CD14-positive monocyte (primary cell): ENCODE measurements at regions not wholly inside any gene's neighbourhood (a gene's known extent, or its start where the extent isn't known, plus 50 kb on each side); places are given as distances from the start of the nearest gene placed in this dataset.

Experiments
- DNase-seq, 3 donors: peaks; one replicate each; pipeline ENCODE4 v3.0.0-alpha.2; 2011 to 2022
- H2AFZ ChIP-seq: 2 replicates; pipeline ENCODE4 v1.6.0; 2012; ENCODE audit warnings: mild to moderate bottlenecking, low read depth, low read length, inconsistent platforms; ENCODE audit not compliant: insufficient read depth, poor library complexity, severe bottlenecking
- H3K27ac ChIP-seq, 2 donors: 1 replicate in 1 of 2; 2 replicates in 1 of 2; pipeline ENCODE4 v1.5.1; 2012 to 2013; ENCODE audit warnings: low read length in 2 of 2, control low read depth in 1 of 2, inconsistent platforms in 1 of 2, low read depth in 1 of 2, mild to moderate bottlenecking in 1 of 2
- H3K27me3 ChIP-seq, 2 donors: one replicate each; pipeline versions ENCODE4 v1.6.0 to v1.6.1; 2011 to 2013; ENCODE audit warnings: low read length in 2 of 2; ENCODE audit not compliant: control insufficient read depth in 2 of 2, insufficient read depth in 2 of 2
- H3K36me3 ChIP-seq, 2 donors: replicated peaks in 1 of 2; 1 replicate in 1 of 2; 2 replicates in 1 of 2; pipeline versions ENCODE4 v1.5.1 to v1.6.1; 2012 to 2013; ENCODE audit warnings: low read length in 2 of 2, control low read depth in 1 of 2, inconsistent platforms in 1 of 2, mild to moderate bottlenecking in 1 of 2; ENCODE audit not compliant: insufficient read depth in 2 of 2, control insufficient read depth in 1 of 2
- H3K4me1 ChIP-seq, 2 donors: 1 replicate in 1 of 2; 2 replicates in 1 of 2; pipeline versions ENCODE4 v1.5.1 to v1.6.1; 2012 to 2013; ENCODE audit warnings: low read length in 2 of 2, control low read depth in 1 of 2, inconsistent platforms in 1 of 2, mild to moderate bottlenecking in 1 of 2, moderate library complexity in 1 of 2; ENCODE audit not compliant: insufficient read depth in 2 of 2, control insufficient read depth in 1 of 2
- H3K4me2 ChIP-seq: replicated peaks from 2 replicates; pipeline ENCODE3; 2012; ENCODE audit warnings: low read length, moderate library complexity, mild to moderate bottlenecking; ENCODE audit not compliant: poor library complexity, severe bottlenecking; ENCODE audit errors: extremely low read depth
- H3K4me3 ChIP-seq, 3 experiments: fragments of 200-600 bp in 1 of 3; sonication (generic) in 1 of 3; replicated peaks in 1 of 3; 1 replicate in 2 of 3; 2 replicates in 1 of 3; pipeline ENCODE4 v1.5.1; 2011 to 2013; ENCODE audit warnings: low read length in 3 of 3, mild to moderate bottlenecking in 3 of 3, control low read depth in 2 of 3, low read depth in 2 of 3, inconsistent platforms in 1 of 3, moderate library complexity in 1 of 3
- H3K79me2 ChIP-seq: 2 replicates; pipeline ENCODE4 v1.6.0; 2012; ENCODE audit warnings: mild to moderate bottlenecking, control low read depth, inconsistent platforms, low read length, moderate library complexity; ENCODE audit not compliant: insufficient read depth
- H3K9ac ChIP-seq: 2 replicates; pipeline ENCODE4 v1.6.0; 2017; ENCODE audit warnings: low read length, mild to moderate bottlenecking; ENCODE audit not compliant: insufficient read depth, poor library complexity, severe bottlenecking
- H3K9me3 ChIP-seq, 2 donors: replicated peaks in 1 of 2; 1 replicate in 1 of 2; 2 replicates in 1 of 2; pipeline versions ENCODE4 v1.5.1 to v1.6.1; 2012 to 2013; ENCODE audit warnings: low read length in 2 of 2, control low read depth in 1 of 2; ENCODE audit not compliant: control insufficient read depth in 1 of 2, insufficient read depth in 1 of 2
- H4K20me1 ChIP-seq: 2 replicates; pipeline ENCODE4 v1.6.0; 2012; ENCODE audit warnings: mild to moderate bottlenecking, low read length, control low read depth, moderate library complexity; ENCODE audit not compliant: insufficient read depth
- H3K27ac Mint-ChIP-seq, 7 donors: one replicate each; pipeline ENCODE4 v1.8.0; 2020; ENCODE audit warnings: mild to moderate bottlenecking in 7 of 7, mixed read lengths in 7 of 7, moderate library complexity in 6 of 7, inconsistent platforms in 2 of 7
- H3K27me3 Mint-ChIP-seq, 3 donors: one replicate each; pipeline ENCODE4 v1.8.0; 2021 to 2022; ENCODE audit warnings: low read depth in 3 of 3, mild to moderate bottlenecking in 3 of 3, mixed read lengths in 3 of 3, moderate library complexity in 3 of 3, inconsistent platforms in 1 of 3
- H3K36me3 Mint-ChIP-seq, 2 donors: one replicate each; pipeline ENCODE4 v1.8.0; 2020; ENCODE audit warnings: mixed read lengths in 2 of 2, inconsistent platforms in 1 of 2, mild to moderate bottlenecking in 1 of 2
- H3K4me1 Mint-ChIP-seq: one replicate; pipeline ENCODE4 v1.8.0; 2020; ENCODE audit warnings: mild to moderate bottlenecking, mixed read lengths
- H3K4me3 Mint-ChIP-seq, 2 donors: one replicate each; pipeline ENCODE4 v1.8.0; 2020; ENCODE audit warnings: mild to moderate bottlenecking in 2 of 2, mixed read lengths in 2 of 2, moderate library complexity in 1 of 2
- H3K9me3 Mint-ChIP-seq, 7 donors: one replicate each; pipeline ENCODE4 v1.8.0; 2020 to 2022; ENCODE audit warnings: mixed read lengths in 7 of 7, mild to moderate bottlenecking in 6 of 7, moderate library complexity in 6 of 7, inconsistent platforms in 2 of 7
- WGBS: methylation state at CpG from one replicate; pipeline ENCODE4 v1.1.5; 2013; ENCODE audit warnings: missing lambda C conversion rate; ENCODE audit not compliant: insufficient coverage; 5-methylcytosine and 5-hydroxymethylcytosine counted together
- intact Hi-C, 2 donors: fragments of 100-400 bp; cut with micrococcal nuclease; formaldehyde crosslinking; loops; one replicate each; pipeline versions ENCODE4 v1.15.0 to v1.15.1; 2023
- TF ChIP-seq, protein P1 (sequence below): fragments of 200-600 bp; IDR thresholded peaks from one replicate; pipeline ENCODE4 v1.8.0; 2022; ENCODE audit warnings: antibody characterized with exemption, mild to moderate bottlenecking

- H3K4me1 ChIP-seq, result peaks cover 8 to 14% of the 10 kb centered on the region in 2 donors
- no CpG with 5 or more reads among the region's 3 CpGs for WGBS
- H3K27me3 ChIP-seq, result no peaks in the 10 kb centered on the region
- no peak overlapping the region for H3K4me3 ChIP-seq
- DNase-seq, result no peak
- H3K4me3 Mint-ChIP-seq, result no peak overlapping the region
- H3K4me1 Mint-ChIP-seq, result peaks cover 15% of the 10 kb centered on the region
- H3K27me3 Mint-ChIP-seq, result peaks cover 0 to 2% (median 2%) of the 10 kb centered on the region in 3 donors
- TF ChIP-seq, protein P1, sequence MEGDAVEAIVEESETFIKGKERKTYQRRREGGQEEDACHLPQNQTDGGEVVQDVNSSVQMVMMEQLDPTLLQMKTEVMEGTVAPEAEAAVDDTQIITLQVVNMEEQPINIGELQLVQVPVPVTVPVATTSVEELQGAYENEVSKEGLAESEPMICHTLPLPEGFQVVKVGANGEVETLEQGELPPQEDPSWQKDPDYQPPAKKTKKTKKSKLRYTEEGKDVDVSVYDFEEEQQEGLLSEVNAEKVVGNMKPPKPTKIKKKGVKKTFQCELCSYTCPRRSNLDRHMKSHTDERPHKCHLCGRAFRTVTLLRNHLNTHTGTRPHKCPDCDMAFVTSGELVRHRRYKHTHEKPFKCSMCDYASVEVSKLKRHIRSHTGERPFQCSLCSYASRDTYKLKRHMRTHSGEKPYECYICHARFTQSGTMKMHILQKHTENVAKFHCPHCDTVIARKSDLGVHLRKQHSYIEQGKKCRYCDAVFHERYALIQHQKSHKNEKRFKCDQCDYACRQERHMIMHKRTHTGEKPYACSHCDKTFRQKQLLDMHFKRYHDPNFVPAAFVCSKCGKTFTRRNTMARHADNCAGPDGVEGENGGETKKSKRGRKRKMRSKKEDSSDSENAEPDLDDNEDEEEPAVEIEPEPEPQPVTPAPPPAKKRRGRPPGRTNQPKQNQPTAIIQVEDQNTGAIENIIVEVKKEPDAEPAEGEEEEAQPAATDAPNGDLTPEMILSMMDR, result no peak
- H3K27ac ChIP-seq, result no peak overlapping the region
- H2AFZ ChIP-seq, result no peak overlapping the region
- H3K9ac ChIP-seq, result no peak overlapping the region
- no peak overlapping the region for H3K27ac Mint-ChIP-seq
- H3K9me3 Mint-ChIP-seq, result peaks cover 0 to 4% (median 0%) of the 10 kb centered on the region in 7 donors
- no peaks in the 10 kb centered on the region for H3K9me3 ChIP-seq
- no peaks in the 10 kb centered on the region for H4K20me1 ChIP-seq
- no peak overlapping the region for H3K4me2 ChIP-seq
- H3K79me2 ChIP-seq, result no peaks in the 10 kb centered on the region
- intact Hi-C loops, result no loop called here
- no peaks in the 10 kb centered on the region for H3K36me3 ChIP-seq
- H3K36me3 Mint-ChIP-seq, result no peaks in the 10 kb centered on the region
These were observed 136.6 kb downstream of the PDGFRA start for GRCh38 chr4:54365691-54366090.

DNA sequence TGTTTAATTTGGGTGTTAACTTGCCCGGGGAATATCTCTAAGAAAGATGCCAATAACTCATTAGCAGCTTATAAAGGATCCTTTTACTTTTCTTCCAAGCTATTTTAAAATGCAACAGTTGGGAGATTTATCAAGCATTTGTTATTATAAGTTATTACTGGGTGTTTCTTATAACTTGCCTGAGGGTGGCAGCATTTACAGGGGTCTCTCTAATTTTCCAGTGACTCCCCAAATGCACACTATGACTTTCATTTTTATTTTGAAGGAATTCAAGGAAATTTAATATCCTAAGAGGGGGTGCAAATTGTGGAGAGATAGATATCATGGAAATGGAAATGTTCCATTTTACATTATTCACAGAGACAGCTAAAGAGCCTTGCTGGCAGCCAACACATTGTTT lies 138.0 kb downstream of the PDGFRA start:
- H3K4me1 Mint-ChIP-seq, result peaks cover 15% of the 10 kb centered on the region
- no peaks in the 10 kb centered on the region for H3K27me3 ChIP-seq
- peaks cover 0 to 6% (median 2%) of the 10 kb centered on the region in 7 donors for H3K9me3 Mint-ChIP-seq
- H3K4me3 ChIP-seq, result no peak overlapping the region
- TF ChIP-seq, protein P1, result no peak
- whole genome bisulfite sequencing, result no CpG with 5 or more reads among the region's 1 CpG
- no peak overlapping the region for H3K9ac ChIP-seq
- no peaks in the 10 kb centered on the region for H3K36me3 ChIP-seq
- H3K9me3 ChIP-seq, result no peaks in the 10 kb centered on the region
- H3K27me3 Mint-ChIP-seq, result peaks cover 0 to 2% (median 2%) of the 10 kb centered on the region in 3 donors
- no peaks in the 10 kb centered on the region for H3K79me2 ChIP-seq
- H3K36me3 Mint-ChIP-seq, result no peaks in the 10 kb centered on the region
- H3K4me2 ChIP-seq, result no peak overlapping the region
- no peaks in the 10 kb centered on the region for H4K20me1 ChIP-seq
- no peak overlapping the region for H3K4me3 Mint-ChIP-seq
- peaks cover 8 to 14% of the 10 kb centered on the region in 2 donors for H3K4me1 ChIP-seq
- no peak overlapping the region for H2AFZ ChIP-seq
- intact Hi-C loops, result no loop called here
- H3K27ac Mint-ChIP-seq, result no peak overlapping the region
- no peak for DNase-seq
- H3K27ac ChIP-seq, result no peak overlapping the region
